ENCODE measurements at regions not wholly inside any gene's neighbourhood (a gene's known extent, or its start where the extent isn't known, plus 50 kb on each side); places are given as distances from the start of the nearest gene placed in this dataset.

GRCh38 chr11:122360875-122361274 lies 244.9 kb upstream of the BLID start (continued):
- TF ChIP-seq ATF2 (IDR thresholded peaks at IDR 0.05; ENCODE audit: low read length) = no peak
- no peak for TF ChIP-seq SP4 (IDR thresholded peaks at IDR 0.05; ENCODE audit: low read length)
- TF ChIP-seq GABPA (IDR thresholded peaks at IDR 0.05; ENCODE audit: borderline replicate concordance, insufficient read depth, low read length) = no peak

Data from H1 (cell line).